Left kidney (tissue), 1 donor: ENCODE measurements at regions not wholly inside any gene's neighbourhood (a gene's known extent, or its start where the extent isn't known, plus 50 kb on each side); places are given as distances from the start of the nearest gene placed in this dataset.
"Not testable (repeated sequence)": the region's sequence is repeated elsewhere in the genome, so short reads cannot be mapped to it uniquely, and the experiment has no call there.

Experiments used
- DNase-seq: peaks from one replicate; pipeline ENCODE4 v3.0.0-alpha.2; 2013

- DNase-seq, result no peak
Measured at GRCh38 chr2:132272713-132273112, 111.0 kb upstream of the ANKRD30BL start.

DNA sequence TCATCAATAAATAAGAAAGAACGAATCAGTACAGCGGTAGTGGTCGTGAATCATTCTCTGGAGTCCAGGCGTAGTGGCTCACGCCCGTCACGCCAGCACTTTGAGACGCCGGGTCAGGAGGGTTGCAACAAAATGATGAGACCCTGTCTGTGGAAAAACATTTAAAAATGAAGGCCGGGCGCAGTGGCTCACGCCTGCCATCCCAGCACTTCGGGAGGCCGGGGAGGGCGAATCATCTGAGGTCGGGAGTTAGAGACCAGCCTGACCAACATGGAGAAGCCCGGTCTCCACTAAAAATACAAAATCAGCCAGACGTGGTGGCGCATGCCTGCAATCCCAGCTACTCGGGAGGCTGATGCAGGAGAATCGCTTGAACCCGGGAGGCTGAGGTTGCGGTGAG lies 111.8 kb upstream of the ANKRD30BL start:
- not testable (repeated sequence) for DNase-seq

DNA sequence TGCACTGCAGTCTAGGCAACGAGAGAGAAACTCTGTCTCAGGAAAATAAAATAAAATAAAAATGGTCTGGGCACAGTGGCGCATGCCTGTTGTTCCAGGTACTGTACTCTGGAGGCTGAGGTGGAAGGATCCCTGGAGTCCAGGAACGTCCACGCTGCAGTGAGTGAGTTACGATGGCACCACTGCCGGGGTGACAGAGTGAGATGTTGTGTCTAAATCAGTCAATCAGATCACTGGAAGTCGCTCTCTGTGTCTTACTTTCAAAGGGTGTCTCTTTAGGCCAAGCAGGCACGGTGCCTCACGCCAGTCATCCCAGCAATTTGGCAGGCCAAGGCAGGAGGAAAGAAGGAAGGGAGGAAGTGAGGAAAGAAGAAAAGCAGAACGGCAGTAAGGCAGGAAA lies 112.2 kb upstream of the ANKRD30BL start:
- DNase-seq, result no peak

GRCh38 chr2:132275396-132275795 lies 113.6 kb upstream of the ANKRD30BL start:
- no peak for DNase-seq

DNA sequence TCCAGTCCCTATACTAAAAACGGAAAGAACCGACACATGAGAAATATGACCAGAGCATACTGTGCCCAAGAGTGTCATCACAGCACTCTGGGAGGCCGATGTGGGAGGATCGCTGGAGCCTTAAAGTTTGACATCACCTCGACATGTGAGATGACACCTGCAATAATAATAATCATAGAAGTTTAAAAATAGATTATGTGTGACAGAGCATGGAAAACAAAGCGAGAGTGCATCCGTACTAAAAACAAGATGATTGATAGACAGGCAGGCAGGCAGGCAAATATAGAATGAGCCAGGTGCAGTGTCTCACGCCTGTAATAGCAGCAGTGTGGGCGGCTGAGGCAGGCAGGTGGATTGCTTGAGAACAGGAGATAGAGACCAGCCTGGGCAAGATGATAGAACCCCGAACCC lies 114.8 kb upstream of the ANKRD30BL start:
- no peak for DNase-seq

DNA sequence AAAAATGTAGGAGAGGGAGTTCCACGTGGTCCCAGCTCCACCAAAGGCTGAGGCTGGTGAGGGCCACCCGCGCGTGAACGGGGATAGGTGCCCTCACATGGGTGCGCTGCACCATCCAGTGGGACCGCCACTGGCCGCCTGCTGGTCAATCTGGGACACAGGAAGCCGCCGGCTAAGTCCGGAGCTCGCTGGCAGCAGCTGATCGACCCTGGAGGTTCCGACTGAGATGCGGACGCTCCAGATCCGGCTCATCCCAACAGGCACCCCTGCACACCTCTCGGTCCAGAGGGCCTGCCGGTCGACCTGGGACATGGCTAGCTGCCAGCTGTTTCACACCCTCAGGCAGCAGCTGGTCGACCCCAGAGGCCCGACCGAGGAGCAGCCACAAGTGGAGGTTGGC lies 116.5 kb upstream of the ANKRD30BL start:
- no peak for DNase-seq

DNA sequence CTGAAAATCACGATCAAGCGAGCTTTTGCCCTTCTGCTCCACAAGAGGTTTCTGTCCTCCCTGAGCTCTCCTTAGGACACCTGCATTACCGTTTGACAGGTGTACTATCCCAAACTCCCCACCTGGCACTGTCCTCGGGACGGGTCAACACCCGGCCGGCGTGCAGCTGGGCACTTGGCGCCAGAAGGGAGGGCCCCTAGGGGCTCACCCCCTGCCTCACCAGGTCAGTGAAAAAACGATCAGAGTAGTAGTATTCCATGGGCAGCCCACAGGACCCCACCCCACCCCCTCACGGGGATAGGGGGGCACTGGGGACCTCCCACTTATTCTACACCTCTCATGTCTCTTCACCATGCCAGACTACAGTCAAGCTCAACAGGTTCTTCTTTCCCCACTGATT lies 117.6 kb upstream of the ANKRD30BL start:
- DNase-seq, result no peak

DNA sequence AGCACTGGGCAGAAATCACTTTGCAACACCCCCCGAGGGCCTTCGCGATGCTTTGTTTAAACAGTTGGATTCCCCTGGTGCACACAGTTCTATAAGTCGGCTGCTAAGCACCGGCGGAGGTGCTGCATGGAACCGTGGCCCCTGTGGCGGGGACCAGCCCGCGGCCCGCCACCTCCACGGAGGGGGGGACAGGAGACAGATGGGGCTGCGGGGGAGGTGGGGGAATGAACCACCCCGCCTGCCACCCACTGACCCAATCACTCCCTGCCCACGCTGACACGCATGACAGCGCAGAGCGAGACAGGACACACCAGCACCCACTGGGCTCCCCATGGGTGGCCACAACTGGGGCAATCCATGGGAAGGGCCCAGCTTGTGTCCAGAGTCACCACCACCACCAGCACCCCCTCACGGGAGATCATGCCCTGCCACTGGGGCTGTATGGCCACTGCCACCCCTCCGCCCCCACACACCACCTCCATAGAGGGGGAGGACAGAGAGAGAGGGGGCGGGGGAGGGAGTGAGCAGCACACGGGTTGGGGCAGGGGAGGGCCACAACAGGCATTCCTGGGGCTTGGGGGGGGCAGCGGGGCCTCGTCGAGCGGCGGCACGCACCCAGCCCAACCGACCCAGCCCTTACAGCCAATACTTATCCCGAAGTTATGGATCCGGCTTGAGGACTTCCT lies 118.3 kb upstream of the ANKRD30BL start:
- DNase-seq, result no peak

GRCh38 chr2:132280912-132281311 lies 119.2 kb upstream of the ANKRD30BL start:
- DNase-seq, result no peak

GRCh38 chr2:132282104-132282503 lies 120.4 kb upstream of the ANKRD30BL start:
- DNase-seq, result not testable (repeated sequence)

- DNase-seq, result no peak
Measured at GRCh38 chr2:132282911-132283310, 121.2 kb upstream of the ANKRD30BL start.

DNA sequence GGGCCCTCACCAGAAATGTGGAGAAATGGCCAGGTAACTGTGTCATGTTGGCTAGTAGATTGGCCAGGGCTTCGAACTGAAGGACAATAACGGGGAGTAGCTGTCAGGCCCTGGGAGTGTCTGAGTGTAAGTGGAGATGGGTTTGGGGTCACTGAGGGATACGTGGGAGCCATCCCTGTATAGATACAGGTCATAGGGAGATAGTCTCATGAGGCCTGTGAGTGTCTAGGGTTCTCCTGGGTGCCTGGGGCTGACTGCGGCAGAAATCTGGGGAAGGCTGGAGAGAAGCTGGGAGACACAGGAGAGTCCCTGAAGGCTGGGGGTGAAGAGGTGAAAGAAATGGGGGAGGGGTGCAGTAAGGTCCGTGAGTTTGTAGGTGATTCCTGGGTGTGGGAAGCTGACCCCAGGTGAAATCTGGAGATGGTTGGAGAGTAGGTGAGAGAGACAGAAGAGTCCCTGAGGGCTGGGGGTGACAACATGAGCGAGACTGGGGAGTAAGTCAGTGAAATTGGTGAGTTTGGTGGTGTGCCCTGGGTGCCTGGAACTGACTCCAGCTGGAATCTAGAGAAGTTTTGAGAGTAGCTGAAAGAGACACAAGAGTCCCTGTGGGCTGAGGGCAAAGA lies 124.6 kb upstream of the ANKRD30BL start:
- not testable (repeated sequence) for DNase-seq

DNA sequence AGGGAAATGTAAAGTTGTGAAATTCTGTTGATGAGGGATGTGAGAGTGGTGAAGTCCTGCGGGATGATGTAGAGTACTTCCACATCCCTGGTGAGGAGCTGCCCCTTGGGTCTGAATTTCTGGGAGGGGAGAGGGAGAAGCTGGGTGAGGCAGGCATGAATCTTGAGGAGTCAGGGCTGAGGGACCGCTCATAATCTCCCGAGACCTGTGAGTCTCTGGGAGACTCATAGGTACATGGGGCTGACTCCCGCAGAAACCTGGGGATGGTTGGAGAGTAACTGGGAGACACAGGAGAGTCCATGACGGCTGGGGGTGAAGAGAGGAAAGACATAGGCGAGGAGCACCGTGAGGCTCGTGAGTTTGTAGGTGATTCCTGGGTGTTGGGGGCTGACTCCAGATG lies 126.2 kb upstream of the ANKRD30BL start:
- DNase-seq, result not testable (repeated sequence)

GRCh38 chr2:132289138-132289537 lies 127.4 kb upstream of the ANKRD30BL start:
- DNase-seq, result not testable (repeated sequence)

DNA sequence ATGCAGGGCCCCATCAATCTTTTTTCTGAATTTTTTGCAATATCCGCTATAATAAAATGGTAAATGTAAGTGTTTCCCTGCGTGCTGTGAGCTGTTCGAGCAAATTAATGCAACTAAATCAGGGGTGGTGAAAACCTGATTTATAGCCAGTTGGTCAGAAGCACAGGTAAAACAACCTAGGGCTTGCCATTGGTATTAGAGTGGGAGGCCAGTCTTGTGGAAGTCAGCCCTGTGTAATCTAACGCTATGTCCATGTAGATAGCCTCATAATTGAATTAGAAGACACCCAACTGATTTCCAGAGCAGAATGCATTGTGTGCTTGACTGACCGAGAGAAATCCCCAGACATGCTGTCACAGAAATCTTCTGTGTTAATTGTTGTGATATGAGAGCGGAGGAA lies 126.8 kb upstream of the GPR39 start:
- DNase-seq, result peak; percentile 10

GRCh38 chr2:132300592-132301378 lies 115.8 kb upstream of the GPR39 start:
- not testable (repeated sequence) for DNase-seq

DNA sequence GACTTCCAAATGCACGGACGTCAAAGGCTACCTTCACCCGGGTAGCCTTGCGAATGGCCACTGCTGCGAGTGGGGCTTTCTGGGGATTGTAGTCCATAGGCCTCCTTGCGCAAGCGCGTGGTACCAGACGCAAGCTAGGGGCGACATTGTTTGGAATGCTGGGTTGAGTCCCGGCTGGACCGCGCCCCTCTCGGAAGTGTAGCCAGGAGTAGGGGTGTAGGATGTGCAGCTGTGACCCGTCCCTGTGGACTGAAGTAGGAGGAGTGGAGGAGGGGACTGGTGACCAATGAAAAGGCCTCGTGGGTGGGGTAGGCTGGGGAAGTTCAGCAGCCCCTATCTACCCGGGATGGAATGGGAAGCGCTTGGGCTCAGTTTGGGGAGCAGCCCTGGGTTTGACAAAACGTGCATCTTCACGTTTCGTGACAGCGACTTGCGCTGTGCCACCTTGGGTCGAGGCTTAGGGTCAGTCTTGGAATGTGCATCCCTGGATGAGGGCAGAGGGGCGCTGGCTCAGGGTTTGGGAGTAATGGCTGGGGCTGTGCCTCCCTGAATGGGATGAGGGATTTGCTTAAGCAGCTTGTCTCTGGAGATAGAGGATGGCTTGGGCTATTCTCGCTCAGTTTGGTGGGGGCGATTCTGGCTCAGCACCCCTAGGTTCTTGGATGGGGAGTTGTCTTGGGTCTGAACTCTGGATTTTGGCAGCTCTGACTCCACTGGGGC lies 111.8 kb upstream of the GPR39 start:
- peak; percentile 78 for DNase-seq

DNA sequence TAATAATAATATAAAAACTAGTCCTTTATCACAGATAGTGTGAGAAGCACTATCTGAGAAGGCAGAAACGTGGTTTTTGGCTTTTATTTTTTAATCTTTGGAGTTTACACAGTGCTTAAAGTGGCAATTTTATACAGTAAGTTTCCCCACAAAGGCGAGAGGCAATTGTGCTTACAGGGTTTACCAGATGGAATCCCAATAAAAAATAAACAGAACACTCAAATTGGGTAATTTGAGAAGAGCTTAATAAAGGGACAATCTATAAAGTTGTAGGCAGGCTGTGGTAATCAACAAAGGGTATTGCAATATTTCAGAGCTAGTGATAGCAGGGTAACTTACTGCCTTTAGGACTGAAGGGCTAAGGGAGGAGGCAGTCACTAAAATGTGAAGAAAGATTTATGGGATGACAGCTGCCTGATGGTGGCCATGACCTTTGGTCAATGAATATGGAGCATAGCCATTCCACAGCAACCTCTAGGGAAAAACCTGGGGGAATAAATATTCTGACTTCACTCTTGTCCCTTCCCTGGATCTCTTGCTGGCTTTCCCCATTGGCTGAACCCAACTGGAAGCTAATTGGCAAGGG lies 108.9 kb upstream of the GPR39 start:
- not testable (repeated sequence) for DNase-seq

- not testable (repeated sequence) for DNase-seq
Measured at GRCh38 chr2:132309203-132309602, 107.4 kb upstream of the GPR39 start.

DNA sequence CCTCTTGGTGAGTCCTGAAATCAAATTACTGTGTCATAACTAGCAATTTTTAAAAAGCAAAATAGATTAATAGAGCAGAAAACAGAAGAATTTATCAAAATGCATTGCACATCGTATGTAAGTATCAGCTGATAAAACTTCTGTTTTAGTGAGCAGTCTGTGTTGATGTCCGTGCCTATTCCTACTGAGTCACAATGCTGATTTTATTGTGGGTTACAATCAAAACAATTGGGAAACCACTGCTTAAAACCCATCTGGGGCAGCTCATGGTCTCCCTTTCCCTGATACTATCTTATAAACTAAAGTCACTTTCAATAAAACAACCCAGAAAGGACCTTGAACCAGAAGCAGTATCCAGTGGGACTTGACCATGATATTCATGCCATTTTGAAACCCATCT lies 101.1 kb upstream of the GPR39 start:
- not testable (repeated sequence) for DNase-seq

DNA sequence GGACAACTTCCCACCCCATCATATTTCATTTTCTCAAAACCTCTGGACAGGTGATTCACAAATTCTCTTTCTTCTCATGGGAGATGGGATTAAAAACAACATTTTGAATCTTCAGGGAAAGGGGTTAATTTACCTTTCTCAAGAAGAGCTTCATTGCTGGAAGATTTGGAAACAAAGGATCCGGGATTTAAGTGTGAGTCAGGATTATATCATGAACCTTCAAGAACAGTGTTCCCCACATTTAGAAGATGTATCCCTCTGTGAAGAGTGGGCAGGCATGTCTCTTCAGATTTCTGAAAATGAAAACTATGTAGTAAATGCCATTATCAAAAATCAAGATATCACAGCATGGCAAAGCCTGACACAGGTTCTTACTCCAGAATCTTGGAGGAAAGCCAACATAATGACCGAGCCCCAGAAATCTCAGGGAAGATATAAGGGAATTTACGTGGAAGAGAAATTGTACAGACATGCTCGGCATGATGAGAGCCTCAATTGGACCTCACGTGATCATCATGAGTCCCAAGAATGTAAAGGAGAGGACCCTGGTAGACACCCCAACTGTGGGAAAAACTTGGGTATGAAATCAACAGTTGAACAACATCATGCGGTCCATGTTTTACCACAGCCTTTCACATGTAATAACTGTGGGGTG lies 99.5 kb upstream of the GPR39 start:
- not testable (repeated sequence) for DNase-seq

DNA sequence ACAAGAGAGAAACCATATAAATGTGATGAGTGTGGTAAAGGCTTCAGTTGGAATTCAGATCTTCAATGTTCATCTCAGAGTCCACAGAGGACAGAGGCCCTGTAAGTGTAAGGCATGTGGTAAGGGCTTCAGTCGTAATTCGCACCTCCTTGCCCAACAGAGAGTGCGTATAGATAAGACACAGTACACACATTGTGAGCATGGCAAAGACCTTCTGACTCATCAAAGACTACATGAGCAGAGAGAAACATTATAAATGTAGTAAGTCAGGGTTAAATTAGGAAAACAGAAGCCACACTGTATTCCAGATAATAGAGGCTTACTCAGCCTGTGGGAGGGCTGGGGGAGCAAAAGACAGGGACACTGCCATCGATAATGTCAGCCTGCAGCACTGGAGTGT lies 98.1 kb upstream of the GPR39 start:
- not testable (repeated sequence) for DNase-seq
